ENCODE measurements at regions not wholly inside any gene's neighbourhood (a gene's known extent, or its start where the extent isn't known, plus 50 kb on each side); places are given as distances from the start of the nearest gene placed in this dataset.

GRCh38 chr5:5615569-5615968 is 193.1 kb downstream of the ICE1 start:
- H3K9me3 ChIP-seq (ENCODE audit: control insufficient read depth in 3 of 3, low read length in 3 of 3) = no peaks in the 10 kb centered on the region
- H3K36me3 ChIP-seq (ENCODE audit: control insufficient read depth in 3 of 3, insufficient read depth in 3 of 3, low read length in 3 of 3) = no peaks in the 10 kb centered on the region
- no peak overlapping the region for H3K9ac ChIP-seq (ENCODE audit: low read depth in 1 of 3, low read length in 3 of 3)
- no peaks in the 10 kb centered on the region for H3K4me1 ChIP-seq (ENCODE audit: control insufficient read depth in 3 of 3, insufficient read depth in 3 of 3, low read length in 3 of 3)
- no peak overlapping the region for H3K4me3 ChIP-seq (ENCODE audit: low read length in 3 of 3)
- no peaks in the 10 kb centered on the region for H3K27me3 ChIP-seq (ENCODE audit: control insufficient read depth in 3 of 3, insufficient read depth in 3 of 3, low read length in 3 of 3)
- no peak overlapping the region for H3K27ac ChIP-seq (ENCODE audit: low read depth, low read length)

- Histone ChIP-seq H3K36me3 (ENCODE audit: control insufficient read depth in 3 of 3, insufficient read depth in 3 of 3, low read length in 3 of 3) (no peaks in the 10 kb centered on the region), H3K9ac (ENCODE audit: low read depth in 1 of 3, low read length in 3 of 3) (no peak overlapping the region), H3K4me1 (ENCODE audit: control insufficient read depth in 3 of 3, insufficient read depth in 3 of 3, low read length in 3 of 3) (no peaks in the 10 kb centered on the region), H3K4me3 (ENCODE audit: low read length in 3 of 3) (no peak overlapping the region), H3K27ac (ENCODE audit: low read depth, low read length) (no peak overlapping the region), H3K9me3 (ENCODE audit: control insufficient read depth in 3 of 3, low read length in 3 of 3) (no peaks in the 10 kb centered on the region), H3K27me3 (ENCODE audit: control insufficient read depth in 3 of 3, insufficient read depth in 3 of 3, low read length in 3 of 3) (no peaks in the 10 kb centered on the region)
These were observed 190.9 kb downstream of the ICE1 start for GRCh38 chr5:5613261-5613990.

- no peaks in the 10 kb centered on the region for H3K36me3 ChIP-seq (ENCODE audit: control insufficient read depth in 3 of 3, insufficient read depth in 3 of 3, low read length in 3 of 3)
- no peaks in the 10 kb centered on the region for H3K27me3 ChIP-seq (ENCODE audit: control insufficient read depth in 3 of 3, insufficient read depth in 3 of 3, low read length in 3 of 3)
- no peak overlapping the region for H3K27ac ChIP-seq (ENCODE audit: low read depth, low read length)
- no peak overlapping the region for H3K9ac ChIP-seq (ENCODE audit: low read depth in 1 of 3, low read length in 3 of 3)
- no peaks in the 10 kb centered on the region for H3K4me1 ChIP-seq (ENCODE audit: control insufficient read depth in 3 of 3, insufficient read depth in 3 of 3, low read length in 3 of 3)
- H3K4me3 ChIP-seq (ENCODE audit: low read length in 3 of 3) = no peak overlapping the region
- no peaks in the 10 kb centered on the region for H3K9me3 ChIP-seq (ENCODE audit: control insufficient read depth in 3 of 3, low read length in 3 of 3)
These were observed 189.6 kb downstream of the ICE1 start for GRCh38 chr5:5612096-5612495.

- Histone ChIP-seq H3K9ac (ENCODE audit: low read depth in 1 of 3, low read length in 3 of 3) (no peak overlapping the region), H3K4me1 (ENCODE audit: control insufficient read depth in 3 of 3, insufficient read depth in 3 of 3, low read length in 3 of 3) (peaks cover 0 to 2% (median 0%) of the 10 kb centered on the region in 3 donors), H3K9me3 (ENCODE audit: control insufficient read depth in 3 of 3, low read length in 3 of 3) (no peaks in the 10 kb centered on the region), H3K36me3 (ENCODE audit: control insufficient read depth in 3 of 3, insufficient read depth in 3 of 3, low read length in 3 of 3) (no peaks in the 10 kb centered on the region), H3K27me3 (ENCODE audit: control insufficient read depth in 3 of 3, insufficient read depth in 3 of 3, low read length in 3 of 3) (no peaks in the 10 kb centered on the region), H3K27ac (ENCODE audit: low read depth, low read length) (no peak overlapping the region), H3K4me3 (ENCODE audit: low read length in 3 of 3) (no peak overlapping the region)
These were observed 187.5 kb downstream of the ICE1 start for GRCh38 chr5:5609935-5610334.

- Histone ChIP-seq H3K9ac (ENCODE audit: low read depth in 1 of 3, low read length in 3 of 3) (no peak overlapping the region), H3K4me1 (ENCODE audit: control insufficient read depth in 3 of 3, insufficient read depth in 3 of 3, low read length in 3 of 3) (peaks cover 0 to 2% (median 0%) of the 10 kb centered on the region in 3 donors), H3K4me3 (ENCODE audit: low read length in 3 of 3) (no peak overlapping the region), H3K27ac (ENCODE audit: low read depth, low read length) (no peak overlapping the region), H3K9me3 (ENCODE audit: control insufficient read depth in 3 of 3, low read length in 3 of 3) (no peaks in the 10 kb centered on the region), H3K36me3 (ENCODE audit: control insufficient read depth in 3 of 3, insufficient read depth in 3 of 3, low read length in 3 of 3) (no peaks in the 10 kb centered on the region), H3K27me3 (ENCODE audit: control insufficient read depth in 3 of 3, insufficient read depth in 3 of 3, low read length in 3 of 3) (no peaks in the 10 kb centered on the region)
These were observed 182.8 kb downstream of the ICE1 start for GRCh38 chr5:5605170-5605764.

- Histone ChIP-seq H3K4me3 (ENCODE audit: low read length in 3 of 3) (no peak overlapping the region), H3K27ac (ENCODE audit: low read depth, low read length) (no peak overlapping the region), H3K9ac (ENCODE audit: low read depth in 1 of 3, low read length in 3 of 3) (no peak overlapping the region), H3K4me1 (ENCODE audit: control insufficient read depth in 3 of 3, insufficient read depth in 3 of 3, low read length in 3 of 3) (peaks cover 0 to 2% (median 0%) of the 10 kb centered on the region in 3 donors), H3K36me3 (ENCODE audit: control insufficient read depth in 3 of 3, insufficient read depth in 3 of 3, low read length in 3 of 3) (no peaks in the 10 kb centered on the region), H3K27me3 (ENCODE audit: control insufficient read depth in 3 of 3, insufficient read depth in 3 of 3, low read length in 3 of 3) (no peaks in the 10 kb centered on the region), H3K9me3 (ENCODE audit: control insufficient read depth in 3 of 3, low read length in 3 of 3) (no peaks in the 10 kb centered on the region)
These were observed 180.1 kb downstream of the ICE1 start for GRCh38 chr5:5602554-5602953.

GRCh38 chr5:5598547-5599113 is 176.2 kb downstream of the ICE1 start:
- H3K9me3 ChIP-seq (ENCODE audit: control insufficient read depth in 3 of 3, low read length in 3 of 3) = no peaks in the 10 kb centered on the region
- H3K4me3 ChIP-seq (ENCODE audit: low read length in 3 of 3) = no peak overlapping the region
- H3K27ac ChIP-seq (ENCODE audit: low read depth, low read length) = no peak overlapping the region
- no peaks in the 10 kb centered on the region for H3K27me3 ChIP-seq (ENCODE audit: control insufficient read depth in 3 of 3, insufficient read depth in 3 of 3, low read length in 3 of 3)
- H3K36me3 ChIP-seq (ENCODE audit: control insufficient read depth in 3 of 3, insufficient read depth in 3 of 3, low read length in 3 of 3) = no peaks in the 10 kb centered on the region
- H3K9ac ChIP-seq (ENCODE audit: low read depth in 1 of 3, low read length in 3 of 3) = no peak overlapping the region
- H3K4me1 ChIP-seq (ENCODE audit: control insufficient read depth in 3 of 3, insufficient read depth in 3 of 3, low read length in 3 of 3) = no peaks in the 10 kb centered on the region

GRCh38 chr5:5593391-5593790 is 170.9 kb downstream of the ICE1 start:
- no peaks in the 10 kb centered on the region for H3K36me3 ChIP-seq (ENCODE audit: control insufficient read depth in 3 of 3, insufficient read depth in 3 of 3, low read length in 3 of 3)
- no peak overlapping the region for H3K27ac ChIP-seq (ENCODE audit: low read depth, low read length)
- H3K4me1 ChIP-seq (ENCODE audit: control insufficient read depth in 3 of 3, insufficient read depth in 3 of 3, low read length in 3 of 3) = no peaks in the 10 kb centered on the region
- no peak overlapping the region for H3K9ac ChIP-seq (ENCODE audit: low read depth in 1 of 3, low read length in 3 of 3)
- no peaks in the 10 kb centered on the region for H3K27me3 ChIP-seq (ENCODE audit: control insufficient read depth in 3 of 3, insufficient read depth in 3 of 3, low read length in 3 of 3)
- H3K9me3 ChIP-seq (ENCODE audit: control insufficient read depth in 3 of 3, low read length in 3 of 3) = no peaks in the 10 kb centered on the region
- no peak overlapping the region for H3K4me3 ChIP-seq (ENCODE audit: low read length in 3 of 3)

GRCh38 chr5:5592541-5592940 is 170.1 kb downstream of the ICE1 start:
- H3K36me3 ChIP-seq (ENCODE audit: control insufficient read depth in 3 of 3, insufficient read depth in 3 of 3, low read length in 3 of 3) = no peaks in the 10 kb centered on the region
- H3K9me3 ChIP-seq (ENCODE audit: control insufficient read depth in 3 of 3, low read length in 3 of 3) = no peaks in the 10 kb centered on the region
- H3K27me3 ChIP-seq (ENCODE audit: control insufficient read depth in 3 of 3, insufficient read depth in 3 of 3, low read length in 3 of 3) = no peaks in the 10 kb centered on the region
- H3K9ac ChIP-seq (ENCODE audit: low read depth in 1 of 3, low read length in 3 of 3) = no peak overlapping the region
- H3K4me1 ChIP-seq (ENCODE audit: control insufficient read depth in 3 of 3, insufficient read depth in 3 of 3, low read length in 3 of 3) = no peaks in the 10 kb centered on the region
- no peak overlapping the region for H3K4me3 ChIP-seq (ENCODE audit: low read length in 3 of 3)
- H3K27ac ChIP-seq (ENCODE audit: low read depth, low read length) = no peak overlapping the region

GRCh38 chr5:5591567-5591966 is 169.1 kb downstream of the ICE1 start:
- Histone ChIP-seq H3K4me1 (ENCODE audit: control insufficient read depth in 3 of 3, insufficient read depth in 3 of 3, low read length in 3 of 3) (no peaks in the 10 kb centered on the region), H3K9ac (ENCODE audit: low read depth in 1 of 3, low read length in 3 of 3) (no peak overlapping the region), H3K4me3 (ENCODE audit: low read length in 3 of 3) (no peak overlapping the region), H3K9me3 (ENCODE audit: control insufficient read depth in 3 of 3, low read length in 3 of 3) (no peaks in the 10 kb centered on the region), H3K27me3 (ENCODE audit: control insufficient read depth in 3 of 3, insufficient read depth in 3 of 3, low read length in 3 of 3) (no peaks in the 10 kb centered on the region), H3K36me3 (ENCODE audit: control insufficient read depth in 3 of 3, insufficient read depth in 3 of 3, low read length in 3 of 3) (no peaks in the 10 kb centered on the region), H3K27ac (ENCODE audit: low read depth, low read length) (no peak overlapping the region)

Measured in skeletal muscle tissue (tissue), 3 donors.